Activated CD8-positive, alpha-beta T cell treated with anti-CD3 and anti-CD28 coated beads, Interleukin-2, amount 10 ng/mL, durations not matched to agents 7 days and 5 days (primary cell): ENCODE measurements at regions not wholly inside any gene's neighbourhood (a gene's known extent, or its start where the extent isn't known, plus 50 kb on each side); places are given as distances from the start of the nearest gene placed in this dataset.
"Not testable (repeated sequence)": the region's sequence is repeated elsewhere in the genome, so short reads cannot be mapped to it uniquely, and the experiment has no call there.

Source experiments
- ATAC-seq: fragments of 150-1000 bp; cut with Tn5 transposase; one replicate; pipeline ENCODE4 v1.10.0; 2021; ENCODE audit warnings: moderate library complexity
- CTCF ChIA-PET: fragments of 350-600 bp; sonication (Branson Sonifier 250); formaldehyde crosslinking; loops from one replicate; lab custom pipeline; 2021; ENCODE audit warnings: antibody characterized with exemption; lab: Charles Lee
- POLR2A ChIA-PET: fragments of 350-600 bp; sonication (Branson Sonifier 250); formaldehyde crosslinking; loops from one replicate; lab custom pipeline; 2021; ENCODE audit warnings: antibody characterized with exemption; lab: Charles Lee
- DNase-seq: peaks from one replicate; pipeline ENCODE4 v3.0.0-alpha.2; 2020
- H3K27ac Mint-ChIP-seq: one replicate; pipeline ENCODE4 v1.8.0; 2021; ENCODE audit warnings: mild to moderate bottlenecking, mixed read lengths
- H3K27me3 Mint-ChIP-seq: one replicate; pipeline ENCODE4 v1.8.0; 2021; ENCODE audit warnings: low read depth, mixed read lengths
- H3K36me3 Mint-ChIP-seq: one replicate; pipeline ENCODE4 v1.8.0; 2021; ENCODE audit warnings: low read depth, mixed read lengths
- H3K4me1 Mint-ChIP-seq: one replicate; pipeline ENCODE4 v1.8.0; 2021; ENCODE audit warnings: low read depth, mixed read lengths
- H3K4me3 Mint-ChIP-seq: one replicate; pipeline ENCODE4 v1.8.0; 2021; ENCODE audit warnings: mild to moderate bottlenecking, mixed read lengths
- H3K9me3 Mint-ChIP-seq: one replicate; pipeline ENCODE4 v1.8.0; 2022; ENCODE audit warnings: mixed read lengths; ENCODE audit not compliant: insufficient read depth

DNA sequence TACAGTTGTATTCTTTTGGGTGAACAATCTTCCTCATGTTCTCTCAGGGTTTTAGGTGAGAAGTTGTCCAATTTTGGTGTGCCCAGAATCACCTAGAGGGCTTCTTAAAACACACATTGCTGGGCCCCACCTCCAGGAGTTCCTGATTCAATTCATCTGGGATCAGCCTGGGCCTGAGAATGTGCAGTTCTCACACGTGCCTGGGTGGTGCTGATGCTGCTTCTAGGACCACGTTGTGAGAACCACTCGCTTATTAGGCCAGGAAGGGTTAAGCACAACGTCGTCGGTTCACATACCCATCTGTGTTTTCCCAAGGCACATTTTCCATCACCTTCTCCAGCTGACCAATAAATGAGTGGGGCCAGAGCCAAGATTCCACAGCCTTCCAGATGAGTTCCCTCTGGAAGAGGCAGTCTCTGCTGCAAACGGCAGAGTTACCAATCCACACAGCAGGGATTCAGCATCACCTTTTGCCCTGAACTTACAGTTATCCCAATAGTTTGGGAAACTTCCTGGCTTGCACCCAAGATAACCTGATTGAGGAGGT is 277.7 kb upstream of the HNRNPA3 start:
- H3K27me3 Mint-ChIP-seq = no peaks in the 10 kb centered on the region
- ATAC-seq (no peak), DNase-seq (no peak)
- peaks cover 3% of the 10 kb centered on the region for H3K36me3 Mint-ChIP-seq
- H3K27ac Mint-ChIP-seq = no peak overlapping the region
- POLR2A ChIA-PET = no interaction called here
- no peaks in the 10 kb centered on the region for H3K9me3 Mint-ChIP-seq
- CTCF ChIA-PET = no interaction called here
- H3K4me1 Mint-ChIP-seq = peaks cover 34% of the 10 kb centered on the region
- no peak overlapping the region for H3K4me3 Mint-ChIP-seq

GRCh38 chr2:176935543-176936102 is 277.0 kb upstream of the HNRNPA3 start:
- no peaks in the 10 kb centered on the region for H3K27me3 Mint-ChIP-seq
- H3K4me3 Mint-ChIP-seq = no peak overlapping the region
- ChIA-PET CTCF (no interaction called here), POLR2A (no interaction called here)
- ATAC-seq (no peak), DNase-seq (no peak)
- H3K27ac Mint-ChIP-seq = no peak overlapping the region
- H3K36me3 Mint-ChIP-seq = peaks cover 3% of the 10 kb centered on the region
- H3K9me3 Mint-ChIP-seq = no peaks in the 10 kb centered on the region
- peaks cover 34% of the 10 kb centered on the region for H3K4me1 Mint-ChIP-seq

GRCh38 chr2:176936410-176936809 is 276.2 kb upstream of the HNRNPA3 start:
- CTCF ChIA-PET = no interaction called here
- Mint-ChIP-seq H3K4me3 (no peak overlapping the region), H3K9me3 (no peaks in the 10 kb centered on the region), H3K36me3 (peaks cover 3% of the 10 kb centered on the region), H3K27ac (no peak overlapping the region), H3K27me3 (no peaks in the 10 kb centered on the region), H3K4me1 (peaks cover 32% of the 10 kb centered on the region)
- no peak for ATAC-seq
- no peak for DNase-seq
- POLR2A ChIA-PET = no interaction called here

- ATAC-seq = no peak
- DNase-seq = no peak
- Mint-ChIP-seq H3K9me3 (peaks cover 4% of the 10 kb centered on the region), H3K27me3 (no peaks in the 10 kb centered on the region), H3K4me1 (peaks cover 6% of the 10 kb centered on the region), H3K36me3 (no peaks in the 10 kb centered on the region), H3K4me3 (no peak overlapping the region), H3K27ac (no peak overlapping the region)
- ChIA-PET CTCF (interaction anchor here (1.2 kb wide), 1 partner anchor 13 kb away, joined by 3 read pairs; no protein-coding TSS in a partner anchor), POLR2A (no interaction called here)
Observed at GRCh38 chr2:176944998-176945397, 267.6 kb upstream of the HNRNPA3 start.

DNA sequence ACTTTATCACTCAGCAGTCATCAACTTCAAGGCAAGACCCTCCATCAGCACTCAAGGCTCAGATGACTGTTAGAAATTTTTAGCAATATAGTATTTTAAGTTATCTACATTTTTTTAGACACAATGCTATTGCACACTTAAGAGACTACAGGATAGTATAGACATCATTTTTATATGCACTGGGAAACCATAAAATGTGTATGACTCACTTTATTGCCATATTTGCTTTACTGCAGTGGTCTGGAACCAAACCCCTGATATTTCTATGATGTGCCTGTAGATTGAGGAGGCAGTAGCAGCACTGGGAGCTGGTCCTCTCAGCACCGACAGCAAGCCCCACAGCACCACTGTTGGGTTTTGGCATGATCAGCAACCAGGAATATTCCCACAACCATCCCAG is 264.8 kb upstream of the HNRNPA3 start:
- Mint-ChIP-seq H3K9me3 (peaks cover 4% of the 10 kb centered on the region), H3K36me3 (no peaks in the 10 kb centered on the region), H3K27me3 (no peaks in the 10 kb centered on the region), H3K27ac (no peak overlapping the region), H3K4me1 (no peaks in the 10 kb centered on the region), H3K4me3 (no peak overlapping the region)
- ATAC-seq (no peak), DNase-seq (no peak)
- ChIA-PET CTCF (no interaction called here), POLR2A (no interaction called here)

GRCh38 chr2:176951218-176951617 is 261.4 kb upstream of the HNRNPA3 start:
- DNase-seq, CTCF ChIA-PET, H3K36me3 Mint-ChIP-seq, H3K27ac Mint-ChIP-seq, H3K4me3 Mint-ChIP-seq, H3K4me1 Mint-ChIP-seq, ATAC-seq, H3K27me3 Mint-ChIP-seq, H3K9me3 Mint-ChIP-seq, POLR2A ChIA-PET: not testable (repeated sequence)

DNA sequence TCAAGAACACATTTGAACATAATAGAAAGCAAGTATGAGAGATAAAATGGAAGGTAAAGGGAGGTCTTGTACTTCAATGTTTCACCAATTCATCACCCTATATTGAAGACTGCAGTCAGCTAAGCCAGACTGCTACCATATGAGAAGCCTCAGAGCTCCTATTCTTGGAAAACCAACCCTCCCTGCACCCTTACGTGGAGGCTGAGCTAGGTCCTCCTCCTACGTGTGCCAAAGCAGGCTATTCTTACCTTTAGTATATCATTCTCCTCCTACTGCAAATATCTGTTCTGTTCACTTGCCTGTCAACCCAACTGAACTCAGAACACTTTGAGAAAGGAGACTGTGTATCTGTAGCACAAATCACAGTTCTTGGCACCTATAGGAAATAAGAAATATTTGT is 255.8 kb upstream of the HNRNPA3 start:
- Mint-ChIP-seq H3K9me3 (no peaks in the 10 kb centered on the region), H3K36me3 (no peaks in the 10 kb centered on the region), H3K27me3 (peaks cover 19% of the 10 kb centered on the region), H3K4me3 (no peak overlapping the region), H3K27ac (no peak overlapping the region), H3K4me1 (no peaks in the 10 kb centered on the region)
- DNase-seq = no peak
- POLR2A ChIA-PET = no interaction called here
- no peak for ATAC-seq
- CTCF ChIA-PET = no interaction called here

DNA sequence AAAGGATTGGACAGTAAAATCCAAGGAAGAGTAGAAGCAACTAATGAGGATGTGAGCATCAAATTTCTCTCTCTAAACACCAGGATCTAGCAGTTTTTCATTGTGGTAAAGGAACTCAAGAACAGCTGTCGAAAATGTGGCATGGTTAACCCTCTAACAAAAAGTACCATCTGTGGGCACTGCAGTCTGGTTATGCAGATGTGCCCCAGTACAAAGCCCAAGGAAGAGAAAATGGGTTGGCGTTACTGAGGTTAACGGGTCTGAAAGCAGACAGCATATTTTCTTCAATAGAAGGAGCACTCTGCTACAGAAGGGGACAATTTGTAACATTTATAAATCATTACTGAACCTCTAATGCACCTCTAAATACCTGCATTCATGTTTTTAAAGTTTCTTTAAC is 253.0 kb upstream of the HNRNPA3 start:
- ATAC-seq = no peak
- DNase-seq = no peak
- Mint-ChIP-seq H3K4me1 (no peaks in the 10 kb centered on the region), H3K27me3 (peaks cover 28% of the 10 kb centered on the region), H3K4me3 (no peak overlapping the region), H3K9me3 (no peaks in the 10 kb centered on the region), H3K27ac (no peak overlapping the region), H3K36me3 (no peaks in the 10 kb centered on the region)
- POLR2A ChIA-PET = no interaction called here
- CTCF ChIA-PET = no interaction called here

- peaks cover 29% of the 10 kb centered on the region for H3K27me3 Mint-ChIP-seq
- H3K4me1 Mint-ChIP-seq = no peaks in the 10 kb centered on the region
- DNase-seq (no peak), ATAC-seq (no peak)
- ChIA-PET CTCF (no interaction called here), POLR2A (no interaction called here)
- no peak overlapping the region for H3K27ac Mint-ChIP-seq
- no peaks in the 10 kb centered on the region for H3K36me3 Mint-ChIP-seq
- H3K9me3 Mint-ChIP-seq = no peaks in the 10 kb centered on the region
- H3K4me3 Mint-ChIP-seq = no peak overlapping the region
Observed at GRCh38 chr2:176960061-176960460, 252.5 kb upstream of the HNRNPA3 start.

- ChIA-PET POLR2A (no interaction called here), CTCF (no interaction called here)
- no peaks in the 10 kb centered on the region for H3K36me3 Mint-ChIP-seq
- ATAC-seq = no peak
- no peaks in the 10 kb centered on the region for H3K9me3 Mint-ChIP-seq
- peaks cover 29% of the 10 kb centered on the region for H3K27me3 Mint-ChIP-seq
- no peaks in the 10 kb centered on the region for H3K4me1 Mint-ChIP-seq
- DNase-seq = no peak
- H3K4me3 Mint-ChIP-seq = no peak overlapping the region
- no peak overlapping the region for H3K27ac Mint-ChIP-seq
Observed at GRCh38 chr2:176960736-176961520, 251.7 kb upstream of the HNRNPA3 start.

GRCh38 chr2:176961775-176962619 is 250.6 kb upstream of the HNRNPA3 start:
- ChIA-PET POLR2A (no interaction called here), CTCF (interaction anchor here (0.6 kb wide), 1 partner anchor 145 kb away, joined by 3 read pairs; no protein-coding TSS in a partner anchor)
- Mint-ChIP-seq H3K27ac (no peak overlapping the region), H3K36me3 (no peaks in the 10 kb centered on the region), H3K27me3 (peaks cover 29% of the 10 kb centered on the region), H3K9me3 (no peaks in the 10 kb centered on the region), H3K4me3 (no peak overlapping the region), H3K4me1 (no peaks in the 10 kb centered on the region)
- DNase-seq (no peak), ATAC-seq (no peak)
